Karpas-422 (cell line): ENCODE measurements at regions not wholly inside any gene's neighbourhood (a gene's known extent, or its start where the extent isn't known, plus 50 kb on each side); places are given as distances from the start of the nearest gene placed in this dataset.

ENCODE experiments used
- DNase-seq: peaks from one replicate; pipeline ENCODE4 v3.0.0-alpha.2; 2015
- H2AFZ ChIP-seq: fragments of 200-600 bp; sonication (generic); 2 replicates; pipeline ENCODE4 v1.6.1; 2014; ENCODE audit warnings: antibody characterized with exemption, low read length, mixed read lengths
- H3K27ac ChIP-seq: fragments of 200-600 bp; sonication (generic); 2 replicates; pipeline ENCODE4 v1.5.1; 2014; ENCODE audit warnings: mild to moderate bottlenecking, low read length, moderate library complexity
- H3K27me3 ChIP-seq: fragments of 200-600 bp; sonication (generic); 2 replicates; pipeline ENCODE4 v1.6.1; 2014; ENCODE audit warnings: low read length, mixed read lengths
- H3K36me3 ChIP-seq: fragments of 200-600 bp; sonication (generic); 2 replicates; pipeline ENCODE4 v1.6.1; 2014; ENCODE audit warnings: low read length, mixed read lengths; ENCODE audit not compliant: insufficient read depth
- H3K4me1 ChIP-seq: fragments of 200-600 bp; sonication (generic); 2 replicates; pipeline ENCODE4 v1.6.1; 2014; ENCODE audit warnings: mild to moderate bottlenecking, low read length, mixed read lengths
- H3K4me2 ChIP-seq: fragments of 200-600 bp; sonication (generic); 2 replicates; pipeline ENCODE4 v1.6.1; 2014; ENCODE audit warnings: low read length, low read depth, mild to moderate bottlenecking; ENCODE audit not compliant: poor library complexity, severe bottlenecking
- H3K4me3 ChIP-seq: fragments of 200-600 bp; sonication (generic); 2 replicates; pipeline ENCODE4 v1.5.1; 2014; ENCODE audit warnings: mild to moderate bottlenecking, antibody characterized with exemption, low read length, mixed read lengths
- H3K79me2 ChIP-seq: fragments of 200-600 bp; sonication (generic); 2 replicates; pipeline ENCODE4 v1.6.1; 2014; ENCODE audit warnings: mild to moderate bottlenecking, low read length, mixed read lengths
- H3K9ac ChIP-seq: fragments of 200-600 bp; sonication (generic); 2 replicates; pipeline ENCODE4 v1.6.0; 2014; ENCODE audit warnings: low read length
- H3K9me2 ChIP-seq: fragments of 200-600 bp; sonication (generic), shearing (Covaris generic); replicated peaks from 2 replicates; pipeline ENCODE4 v1.6.0; 2014; ENCODE audit warnings: mild to moderate bottlenecking, low read length, moderate library complexity; ENCODE audit not compliant: insufficient read depth
- H3K9me3 ChIP-seq: fragments of 300-700, 200-600 bp; sonication (generic); 2 replicates; pipeline ENCODE4 v1.6.1; 2014; ENCODE audit warnings: low read length, mixed read lengths
- H4K20me1 ChIP-seq: fragments of 200-600 bp; sonication (generic); 2 replicates; pipeline ENCODE4 v1.6.1; 2014; ENCODE audit warnings: mild to moderate bottlenecking, antibody characterized with exemption, low read length, low read depth; ENCODE audit not compliant: insufficient read depth

DNA sequence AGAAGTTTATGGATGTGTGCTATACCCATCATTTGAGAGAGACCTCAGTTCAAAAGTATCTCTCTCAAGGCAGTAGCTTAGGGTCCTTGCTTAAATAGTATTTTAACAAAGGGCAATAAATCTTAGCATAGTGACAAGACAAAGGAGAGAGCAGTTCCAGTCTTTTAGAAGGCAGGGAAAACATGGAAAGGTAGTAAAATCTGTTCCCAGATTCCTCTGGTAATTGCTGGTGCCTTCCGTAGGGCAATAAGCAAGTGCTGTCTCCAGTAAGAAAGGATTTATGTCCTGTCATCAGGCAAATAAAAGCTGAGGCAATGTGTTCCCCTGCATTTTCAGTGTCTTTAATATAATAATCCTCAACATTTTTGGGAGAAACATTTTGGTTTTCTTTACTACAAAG lies 149.0 kb upstream of the MPHOSPH6 start:
- Histone ChIP-seq H3K9ac (no peak overlapping the region), H3K9me2 (no peaks in the 10 kb centered on the region), H3K4me1 (no peaks in the 10 kb centered on the region), H4K20me1 (no peaks in the 10 kb centered on the region), H3K36me3 (no peaks in the 10 kb centered on the region), H3K27ac (no peak overlapping the region), H3K79me2 (no peaks in the 10 kb centered on the region), H2AFZ (no peak overlapping the region), H3K4me2 (no peak overlapping the region), H3K4me3 (no peak overlapping the region), H3K9me3 (no peaks in the 10 kb centered on the region; the same call in 1 of the 2 replicates), H3K27me3 (no peaks in the 10 kb centered on the region)
- no peak for DNase-seq

DNA sequence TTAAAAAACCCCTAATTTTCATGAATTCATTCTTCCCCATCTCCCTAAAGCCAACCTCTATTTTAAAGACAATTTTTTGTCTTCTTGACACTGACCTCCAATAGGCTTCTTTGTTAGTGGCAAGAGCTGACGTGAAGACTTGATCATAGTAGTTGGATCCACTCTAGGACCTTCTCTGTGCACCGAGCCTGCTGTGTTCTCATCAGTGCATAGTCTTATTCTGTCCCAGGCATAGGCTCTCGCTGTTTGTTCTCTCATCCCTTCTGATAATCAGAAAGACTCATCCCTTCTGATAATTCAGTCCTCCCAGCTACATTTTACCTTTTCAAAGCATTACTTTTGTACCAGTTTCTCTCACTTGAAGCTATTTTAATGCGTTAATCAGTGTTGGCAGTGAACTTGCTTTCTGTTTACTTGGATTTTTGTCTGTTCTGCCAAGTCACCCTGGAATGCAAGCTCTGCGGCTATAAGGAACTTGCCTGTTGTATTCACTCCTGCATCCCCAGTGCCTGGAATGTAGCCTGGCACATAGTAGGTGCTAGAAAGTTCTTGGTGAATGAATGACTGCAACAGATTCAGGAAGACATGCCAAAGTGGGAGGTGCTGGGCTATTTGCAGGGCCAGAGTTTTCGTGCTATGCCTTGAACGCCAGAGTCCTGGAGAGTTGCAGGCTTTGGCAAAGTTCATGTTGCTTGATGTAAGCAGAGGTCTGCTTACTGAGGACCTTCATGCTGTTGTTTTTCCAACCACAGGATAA lies 147.6 kb upstream of the MPHOSPH6 start:
- Histone ChIP-seq H3K4me1 (no peaks in the 10 kb centered on the region), H4K20me1 (no peaks in the 10 kb centered on the region), H3K36me3 (no peaks in the 10 kb centered on the region), H3K4me3 (no peak overlapping the region), H3K9me2 (no peaks in the 10 kb centered on the region), H3K27me3 (no peaks in the 10 kb centered on the region; the same call in 1 of the 2 replicates), H2AFZ (no peak overlapping the region), H3K9me3 (no peaks in the 10 kb centered on the region), H3K4me2 (no peak overlapping the region), H3K9ac (no peak overlapping the region), H3K27ac (no peak overlapping the region), H3K79me2 (no peaks in the 10 kb centered on the region)
- no peak for DNase-seq

DNA sequence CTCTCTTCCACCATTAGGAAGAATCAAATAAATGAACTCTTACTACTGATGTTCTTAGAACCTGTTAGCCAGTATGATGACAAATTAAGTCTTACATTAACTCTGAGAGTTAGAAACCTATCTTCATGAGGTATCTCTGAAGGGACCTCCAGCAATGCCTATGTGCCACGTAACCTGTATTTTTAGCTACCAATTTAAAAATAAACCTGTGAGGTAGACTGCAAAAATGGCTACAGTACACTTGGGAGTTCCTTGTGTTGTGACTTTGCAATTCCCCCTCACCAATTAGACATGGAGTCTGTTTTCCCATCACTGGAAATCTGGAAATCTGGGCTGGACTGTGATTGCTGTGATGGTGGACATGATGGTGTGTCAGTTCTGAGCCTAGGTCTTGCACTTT lies 143.7 kb upstream of the MPHOSPH6 start:
- Histone ChIP-seq H3K79me2 (no peaks in the 10 kb centered on the region), H3K9me2 (no peaks in the 10 kb centered on the region), H3K4me2 (no peak overlapping the region), H3K27ac (no peak overlapping the region), H3K9me3 (no peaks in the 10 kb centered on the region), H3K4me1 (no peaks in the 10 kb centered on the region), H3K9ac (no peak overlapping the region), H4K20me1 (no peaks in the 10 kb centered on the region), H3K27me3 (no peaks in the 10 kb centered on the region; the same call in 1 of the 2 replicates), H2AFZ (no peak overlapping the region), H3K36me3 (no peaks in the 10 kb centered on the region), H3K4me3 (no peak overlapping the region)
- no peak for DNase-seq

DNA sequence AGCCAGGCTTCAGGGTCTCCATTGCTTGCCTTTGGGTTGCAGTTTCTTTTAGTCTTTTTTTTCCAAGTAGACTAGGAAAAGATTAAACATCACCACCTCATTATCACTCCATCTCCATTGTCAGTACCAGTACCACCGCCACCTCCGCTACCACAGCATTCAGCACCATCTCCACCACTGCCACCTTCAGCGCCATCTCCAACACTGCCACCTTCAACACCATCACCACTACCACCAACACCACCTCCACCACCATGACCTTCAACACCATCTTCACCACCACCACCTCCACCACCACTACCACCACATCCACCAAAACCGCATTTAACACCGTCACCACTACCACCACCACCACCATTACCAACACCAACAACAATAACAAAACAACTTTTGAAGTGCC lies 141.5 kb upstream of the MPHOSPH6 start:
- Histone ChIP-seq H3K4me2 (no peak overlapping the region), H3K27me3 (no peaks in the 10 kb centered on the region; the same call in 1 of the 2 replicates), H4K20me1 (no peaks in the 10 kb centered on the region), H3K9ac (no peak overlapping the region), H2AFZ (no peak overlapping the region), H3K27ac (no peak overlapping the region), H3K4me1 (no peaks in the 10 kb centered on the region), H3K79me2 (no peaks in the 10 kb centered on the region), H3K36me3 (no peaks in the 10 kb centered on the region), H3K9me2 (no peaks in the 10 kb centered on the region), H3K4me3 (no peak overlapping the region), H3K9me3 (no peaks in the 10 kb centered on the region)
- DNase-seq: no peak

DNA sequence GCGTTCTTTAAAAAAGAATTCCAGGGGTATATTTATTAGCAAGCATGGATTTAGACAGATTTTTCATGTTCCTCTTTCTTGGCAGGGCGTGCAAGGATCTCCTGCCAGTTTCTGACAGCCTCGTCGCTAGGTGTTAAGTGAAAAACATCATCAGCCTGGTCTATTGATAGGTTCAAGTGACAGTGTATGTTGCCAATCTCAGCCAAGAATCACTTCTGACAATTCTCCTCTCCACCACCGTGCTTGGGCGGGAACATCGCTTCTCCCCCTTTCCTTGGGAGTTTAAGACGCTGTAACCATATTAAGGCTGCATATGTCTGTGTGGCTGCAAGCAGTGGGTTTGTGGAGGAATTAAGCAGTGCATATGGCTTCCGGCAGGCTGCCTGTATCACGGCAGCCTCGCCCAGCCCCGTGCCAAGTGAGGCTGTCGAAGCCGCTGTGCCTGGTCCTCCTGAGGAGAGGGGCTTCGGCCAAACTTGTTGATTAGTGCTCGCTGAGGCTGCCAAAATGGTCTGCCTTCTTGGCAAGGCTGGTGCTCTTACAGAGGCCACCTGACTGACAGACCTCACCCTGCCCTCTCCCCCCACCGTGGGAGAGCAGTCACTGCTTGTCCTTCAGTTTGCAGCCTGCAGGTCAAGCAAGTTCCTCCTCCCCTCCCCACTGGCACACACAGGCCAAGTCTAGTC lies 132.2 kb upstream of the MPHOSPH6 start:
- Histone ChIP-seq H3K4me1 (no peaks in the 10 kb centered on the region), H3K4me3 (no peak overlapping the region), H3K4me2 (no peak overlapping the region), H4K20me1 (no peaks in the 10 kb centered on the region), H3K9me2 (no peaks in the 10 kb centered on the region), H3K27me3 (no peaks in the 10 kb centered on the region), H3K9me3 (no peaks in the 10 kb centered on the region), H2AFZ (no peak overlapping the region), H3K27ac (no peak overlapping the region), H3K79me2 (no peaks in the 10 kb centered on the region), H3K36me3 (no peaks in the 10 kb centered on the region), H3K9ac (no peak overlapping the region)
- DNase-seq: no peak

DNA sequence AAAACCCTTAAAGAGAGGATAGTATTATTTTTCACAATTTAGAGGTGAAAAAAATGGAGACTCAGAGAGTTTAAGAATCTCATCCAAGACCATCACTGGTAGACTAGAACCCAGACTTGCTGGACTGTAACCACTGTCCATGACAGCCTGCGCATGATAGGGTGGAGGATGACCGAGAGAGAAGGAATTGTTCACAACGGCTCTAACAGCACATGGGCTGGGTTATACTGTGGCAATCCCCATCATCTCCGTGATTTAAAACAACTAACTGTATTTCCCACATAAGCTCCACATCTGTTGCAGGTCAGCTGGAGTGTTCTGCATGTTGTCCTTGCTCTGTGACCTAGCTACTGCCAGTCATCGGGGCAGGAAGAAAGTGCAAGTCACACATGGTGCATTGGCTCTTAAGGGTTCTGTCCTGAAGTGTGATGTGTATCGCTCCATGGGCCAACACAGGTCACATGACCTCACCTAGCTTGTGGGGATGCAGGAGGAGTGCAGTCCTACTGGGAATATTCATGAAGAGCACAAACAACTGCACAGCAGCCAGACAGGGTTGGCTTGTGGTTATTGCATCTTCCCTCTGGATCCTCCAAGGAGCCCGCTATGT lies 131.2 kb upstream of the MPHOSPH6 start:
- Histone ChIP-seq H3K9me3 (no peaks in the 10 kb centered on the region), H3K4me3 (no peak overlapping the region), H3K4me2 (no peak overlapping the region), H4K20me1 (no peaks in the 10 kb centered on the region), H3K9me2 (no peaks in the 10 kb centered on the region), H3K4me1 (no peaks in the 10 kb centered on the region), H3K27me3 (no peaks in the 10 kb centered on the region), H3K79me2 (no peaks in the 10 kb centered on the region), H3K9ac (no peak overlapping the region), H2AFZ (no peak overlapping the region), H3K27ac (no peak overlapping the region), H3K36me3 (no peaks in the 10 kb centered on the region)
- DNase-seq: no peak

DNA sequence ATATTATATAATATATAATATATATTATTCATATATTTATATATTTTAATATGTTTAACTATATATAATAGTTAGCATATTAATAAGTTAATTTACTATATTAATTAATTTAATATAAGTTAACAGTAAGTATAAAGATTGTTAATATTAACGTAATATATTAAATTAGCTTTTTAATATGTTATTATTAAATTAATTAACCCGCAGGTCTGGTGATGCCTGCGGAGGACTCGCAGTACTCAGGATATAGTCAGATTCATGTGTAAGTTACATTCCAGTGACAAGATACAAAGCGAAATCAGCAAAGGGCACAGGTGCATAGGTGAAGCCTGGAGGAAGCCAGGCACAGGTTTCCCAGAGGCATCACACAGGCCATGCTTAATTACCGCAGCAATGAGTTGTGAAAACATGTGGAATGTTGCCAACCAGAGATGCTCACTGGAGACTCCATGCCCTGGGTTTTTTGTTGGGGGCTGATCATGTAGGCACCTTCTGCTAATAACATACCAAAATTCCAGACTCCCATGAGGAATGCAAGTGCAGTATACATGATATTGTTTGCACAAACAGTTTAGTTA lies 130.4 kb upstream of the MPHOSPH6 start:
- Histone ChIP-seq H3K36me3 (no peaks in the 10 kb centered on the region), H4K20me1 (no peaks in the 10 kb centered on the region), H3K9ac (no peak overlapping the region), H3K4me2 (no peak overlapping the region), H3K4me3 (no peak overlapping the region), H3K9me2 (no peaks in the 10 kb centered on the region), H3K27ac (no peak overlapping the region), H3K9me3 (no peaks in the 10 kb centered on the region), H3K79me2 (no peaks in the 10 kb centered on the region), H3K27me3 (no peaks in the 10 kb centered on the region), H2AFZ (no peak overlapping the region), H3K4me1 (no peaks in the 10 kb centered on the region)
- no peak for DNase-seq

GRCh38 chr16:82298472-82298871 lies 128.4 kb upstream of the MPHOSPH6 start:
- H3K9ac ChIP-seq: no peak overlapping the region
- no peak for DNase-seq

More at GRCh38 chr16:82298472-82298871, 128.4 kb upstream of the MPHOSPH6 start:
- Histone ChIP-seq H4K20me1 (no peaks in the 10 kb centered on the region), H3K36me3 (no peaks in the 10 kb centered on the region), H3K4me3 (no peak overlapping the region), H3K9me2 (no peaks in the 10 kb centered on the region), H3K27me3 (no peaks in the 10 kb centered on the region), H2AFZ (no peak overlapping the region), H3K4me1 (no peaks in the 10 kb centered on the region), H3K27ac (no peak overlapping the region), H3K9me3 (no peaks in the 10 kb centered on the region), H3K4me2 (no peak overlapping the region), H3K79me2 (no peaks in the 10 kb centered on the region)
